MG63 (cell line): ENCODE measurements at regions not wholly inside any gene's neighbourhood (a gene's known extent, or its start where the extent isn't known, plus 50 kb on each side); places are given as distances from the start of the nearest gene placed in this dataset.

ENCODE experiments used
- DNase-seq: peaks from one replicate; pipeline ENCODE4 v3.0.0-alpha.2; 2020
- H3K27me3 ChIP-seq: fragments of 250-450 bp; sonication (Bioruptor Pico); 2 replicates; pipeline ENCODE4 v1.5.1; 2020; ENCODE audit warnings: mild to moderate bottlenecking, moderate library complexity
- H3K36me3 ChIP-seq: fragments of 250-450 bp; sonication (Bioruptor Pico); 2 replicates; pipeline ENCODE4 v1.5.1; 2020; ENCODE audit warnings: mild to moderate bottlenecking, moderate library complexity
- H3K4me3 ChIP-seq: fragments of 250-450 bp; sonication (Bioruptor Pico); 2 replicates; pipeline ENCODE4 v1.5.1; 2020; ENCODE audit warnings: mild to moderate bottlenecking, moderate library complexity
- H3K9me3 ChIP-seq: fragments of 250-450 bp; sonication (Bioruptor Pico); 2 replicates; pipeline ENCODE4 v1.5.1; 2020; ENCODE audit warnings: mild to moderate bottlenecking, moderate library complexity

DNA sequence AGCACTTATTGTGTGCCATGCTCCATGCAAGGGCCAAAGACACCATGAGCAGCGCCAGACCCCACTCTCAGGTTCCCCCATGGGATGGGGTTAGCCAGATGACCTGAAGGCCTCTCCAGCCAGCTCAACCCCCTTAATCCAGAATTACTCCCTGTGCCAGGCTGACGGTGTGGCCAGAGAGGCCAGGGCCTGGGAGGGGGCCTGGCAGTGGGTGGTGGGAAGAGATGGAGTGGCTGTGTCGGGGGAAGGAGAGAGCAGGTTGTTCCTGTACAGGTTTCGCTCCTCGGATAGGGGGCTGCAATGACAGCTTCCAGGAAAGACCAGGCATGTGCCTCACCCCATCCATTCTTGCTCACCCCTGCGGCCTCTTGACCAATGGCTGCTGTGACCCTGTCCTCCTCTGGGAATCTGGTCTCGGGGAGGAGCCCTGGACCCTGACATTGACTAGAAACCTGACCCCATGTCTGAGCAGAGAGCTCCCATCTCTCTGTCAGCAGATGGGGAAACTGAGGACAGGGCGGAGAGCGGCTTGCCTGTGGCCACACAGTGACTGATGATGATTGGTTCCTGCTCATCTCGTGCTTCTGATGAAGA lies 345.3 kb downstream of the MATN1 start:
- DNase-seq, result no peak
- Histone ChIP-seq H3K36me3 (no peaks in the 10 kb centered on the region), H3K4me3 (no peak overlapping the region), H3K9me3 (no peaks in the 10 kb centered on the region), H3K27me3 (no peaks in the 10 kb centered on the region)

DNA sequence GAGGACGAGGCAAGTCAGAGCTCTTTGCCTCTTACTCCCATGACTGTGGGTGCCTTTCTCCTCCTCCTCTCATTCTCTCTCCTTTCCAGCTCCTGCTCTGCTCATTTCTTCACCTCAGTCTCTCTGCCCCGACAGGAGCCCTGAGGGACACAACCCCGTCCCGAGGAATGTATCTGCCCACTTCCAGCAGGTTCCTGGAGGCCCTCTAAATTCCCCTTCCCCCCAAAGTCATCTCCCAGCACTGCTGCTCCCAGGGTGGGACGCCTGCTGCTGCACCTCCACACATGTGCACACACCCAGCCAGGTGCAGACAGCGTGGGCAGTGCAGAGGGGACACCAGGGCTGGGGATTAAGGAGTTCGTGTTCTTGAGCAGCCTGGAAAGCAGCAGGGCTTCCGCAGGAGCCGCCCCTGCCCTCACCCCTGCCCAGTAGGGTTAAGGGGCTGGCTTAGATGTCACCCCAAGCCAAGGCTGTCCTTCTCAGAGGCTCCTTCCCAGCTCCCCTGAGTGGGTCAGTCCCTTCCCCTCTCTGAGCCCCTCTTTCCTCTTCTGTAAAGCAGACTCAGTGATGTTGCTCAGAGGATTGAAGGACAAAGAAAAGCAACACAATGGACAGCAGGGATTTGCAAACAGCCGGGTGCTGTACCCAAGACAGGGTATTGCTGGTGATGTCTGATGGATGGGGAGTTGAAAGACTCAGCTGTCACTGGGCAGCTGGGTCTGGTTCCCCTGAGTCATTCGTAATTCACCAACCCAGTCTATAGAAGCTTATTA lies 346.0 kb downstream of the MATN1 start:
- no peaks in the 10 kb centered on the region for H3K27me3 ChIP-seq
- no peak for DNase-seq
- H3K9me3 ChIP-seq, result no peaks in the 10 kb centered on the region
- no peaks in the 10 kb centered on the region for H3K36me3 ChIP-seq
- H3K4me3 ChIP-seq, result no peak overlapping the region

DNA sequence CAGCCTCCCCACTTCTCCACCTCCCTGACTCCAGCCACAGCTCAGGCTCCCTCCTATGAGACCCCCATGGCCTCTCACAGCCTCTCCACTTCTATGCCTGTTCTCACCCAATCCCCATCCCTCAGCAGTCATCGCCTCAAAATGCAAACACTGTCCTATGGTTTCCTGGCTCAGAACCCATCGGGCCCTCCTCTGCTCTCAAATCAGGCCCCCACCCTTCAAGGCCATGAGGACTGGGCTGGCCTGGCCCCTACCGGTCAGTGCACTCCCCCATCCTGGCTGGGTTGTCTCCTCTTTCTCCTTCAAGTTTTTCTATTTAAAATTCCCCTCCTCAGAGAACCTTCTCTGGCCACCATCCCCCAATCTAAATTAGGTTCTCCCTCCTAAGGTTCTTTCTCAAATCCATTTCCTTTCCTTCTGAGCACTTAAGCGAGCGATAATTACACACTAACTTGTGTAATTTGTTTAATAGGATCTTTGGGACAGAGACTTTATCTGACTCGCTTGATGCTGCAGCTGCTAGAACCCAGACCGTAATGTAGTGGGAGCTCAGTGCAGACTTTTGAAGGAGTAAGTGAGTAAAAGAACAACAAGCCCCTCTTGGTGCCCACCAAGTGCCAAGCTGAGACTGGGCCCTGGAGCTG lies 347.2 kb downstream of the MATN1 start:
- DNase-seq, result no peak
- no peak overlapping the region for H3K4me3 ChIP-seq
- H3K27me3 ChIP-seq, result no peaks in the 10 kb centered on the region
- no peaks in the 10 kb centered on the region for H3K9me3 ChIP-seq
- H3K36me3 ChIP-seq, result no peaks in the 10 kb centered on the region

DNA sequence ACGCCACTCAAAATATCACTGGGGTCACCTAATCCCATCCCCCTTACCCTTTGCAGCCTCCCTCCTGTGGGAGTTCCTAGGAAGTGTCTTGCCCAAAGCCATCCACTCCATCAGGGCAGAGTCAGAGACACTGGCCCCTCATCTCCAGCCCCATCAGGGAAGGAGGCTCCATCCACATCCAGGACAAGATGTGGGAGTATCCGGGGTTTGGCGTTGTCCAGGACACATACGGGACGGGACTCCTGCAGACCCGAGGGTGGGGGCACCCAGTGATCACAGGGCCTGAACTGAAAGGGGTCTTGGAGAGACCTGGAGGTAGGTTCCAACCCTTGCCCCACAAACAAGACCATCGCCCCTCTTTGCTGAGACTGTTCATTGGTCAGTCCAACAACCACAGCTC lies 348.2 kb downstream of the MATN1 start:
- no peak for DNase-seq
- Histone ChIP-seq H3K4me3 (no peak overlapping the region), H3K27me3 (no peaks in the 10 kb centered on the region), H3K9me3 (no peaks in the 10 kb centered on the region), H3K36me3 (no peaks in the 10 kb centered on the region)

DNA sequence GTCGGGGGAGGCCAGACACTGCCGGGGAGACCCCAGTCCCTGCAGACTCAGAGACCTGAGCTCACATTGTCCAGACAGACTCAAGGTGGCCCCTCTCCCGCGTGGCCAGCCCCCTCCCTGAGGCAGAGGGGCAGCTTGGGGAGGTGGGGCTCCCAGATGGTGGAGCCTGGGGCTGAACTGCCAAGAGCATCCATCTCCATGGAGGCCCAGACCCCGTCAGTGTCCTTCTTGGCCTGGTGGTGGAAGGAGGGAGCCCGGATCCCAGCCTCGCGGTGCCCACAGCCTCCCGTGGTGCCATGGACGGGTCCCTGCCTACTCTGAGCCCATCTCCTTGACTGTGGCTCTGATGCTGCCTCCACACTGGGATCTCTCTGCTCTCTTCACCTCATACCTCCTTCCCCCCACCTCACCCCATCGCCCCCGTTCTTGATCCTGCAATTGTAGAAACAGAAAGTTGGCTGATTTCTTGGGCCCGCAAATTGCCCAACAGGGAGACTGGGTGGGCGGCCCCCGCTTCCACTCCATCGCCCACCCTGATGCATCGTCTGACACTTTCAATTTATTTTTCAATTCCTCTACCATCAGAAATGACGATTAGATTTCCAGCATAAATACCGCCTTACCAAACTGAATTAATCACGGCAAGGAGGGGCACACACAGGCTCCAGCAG lies 348.9 kb downstream of the MATN1 start:
- Histone ChIP-seq H3K36me3 (no peaks in the 10 kb centered on the region), H3K9me3 (no peaks in the 10 kb centered on the region), H3K4me3 (no peak overlapping the region), H3K27me3 (no peaks in the 10 kb centered on the region)
- DNase-seq, result no peak

DNA sequence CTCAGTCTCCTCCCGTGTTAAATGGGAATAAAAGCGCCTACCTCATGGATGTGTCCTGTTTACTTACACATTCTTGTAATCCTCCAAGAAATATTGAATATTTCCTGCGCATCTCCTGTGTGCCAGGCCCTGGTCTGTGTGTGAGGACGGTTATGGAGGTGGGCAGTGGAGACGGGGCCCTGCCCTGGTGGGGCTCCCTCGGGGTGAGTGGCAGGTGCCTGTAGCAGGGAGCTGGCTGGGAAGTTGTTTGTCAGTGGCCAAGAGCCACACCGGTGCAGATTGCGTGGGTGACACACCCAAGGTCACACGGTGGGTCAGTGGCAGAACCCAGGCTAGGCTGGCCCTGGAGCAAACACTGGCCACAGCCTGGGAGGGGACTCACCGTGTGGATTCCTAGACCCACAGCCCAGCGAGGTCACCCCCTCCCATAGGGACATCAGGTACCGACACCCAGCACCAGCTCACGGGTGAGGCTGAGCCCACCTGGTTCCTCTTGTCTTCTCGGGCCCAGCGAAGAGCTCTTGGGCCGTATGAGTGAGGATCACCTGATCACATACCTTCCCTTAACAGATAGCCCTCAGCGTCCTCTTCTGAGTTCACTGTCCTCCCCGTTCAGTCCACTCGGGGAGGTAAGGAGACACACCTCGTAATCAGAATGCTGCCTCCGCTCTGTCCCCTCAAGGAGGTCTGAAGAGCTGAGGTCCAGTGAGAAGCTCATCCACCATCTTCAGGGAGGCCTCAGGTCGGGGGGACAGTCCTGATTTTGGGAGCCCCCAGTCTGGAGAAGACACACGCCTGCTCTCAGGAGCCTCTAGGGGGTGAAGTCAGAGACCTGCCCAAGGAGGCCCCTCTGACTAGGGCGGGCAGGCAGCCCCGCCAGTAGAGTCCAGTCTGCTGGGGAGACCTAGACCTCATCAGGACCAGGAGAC lies 349.6 kb downstream of the MATN1 start:
- DNase-seq, result no peak
- H3K4me3 ChIP-seq, result no peak overlapping the region

DNA sequence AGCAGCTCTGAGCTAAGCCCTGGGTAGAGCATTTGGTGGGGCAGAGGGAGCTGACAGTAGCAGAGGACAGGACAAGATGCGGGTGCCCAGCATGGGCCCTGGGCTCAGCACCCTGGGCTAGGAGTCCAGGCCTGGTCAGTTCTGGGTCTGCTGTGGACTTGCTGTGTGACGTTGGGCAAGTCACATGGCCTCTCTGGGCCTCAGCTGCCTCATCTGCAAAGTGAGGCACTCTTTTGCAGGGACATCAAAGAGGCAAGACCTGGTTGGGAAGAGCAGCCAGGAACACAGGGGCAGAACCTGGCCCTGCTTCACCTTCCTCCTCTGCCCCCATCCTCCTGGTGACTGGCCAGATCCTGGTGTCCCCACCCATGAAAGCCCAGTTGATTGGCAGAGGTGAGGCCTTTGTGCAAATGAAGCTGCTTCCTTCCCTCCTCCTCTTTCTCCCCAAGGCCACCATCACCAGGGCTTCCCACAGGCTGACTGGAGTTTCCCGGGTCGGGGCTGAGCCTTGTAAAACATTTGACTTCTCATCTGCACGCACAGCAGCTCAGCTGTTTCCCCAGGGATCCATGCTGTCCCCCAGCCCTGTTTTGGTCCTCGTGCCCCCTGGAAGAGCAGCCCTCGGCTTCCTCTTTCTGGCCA lies 350.5 kb downstream of the MATN1 start:
- H3K36me3 ChIP-seq, result no peaks in the 10 kb centered on the region
- no peaks in the 10 kb centered on the region for H3K9me3 ChIP-seq
- H3K27me3 ChIP-seq, result no peaks in the 10 kb centered on the region
- DNase-seq, result no peak
- H3K4me3 ChIP-seq, result no peak overlapping the region

More for the DNA sequence above, 349.6 kb downstream of the MATN1 start:
- H3K27me3 ChIP-seq, result no peaks in the 10 kb centered on the region
- H3K9me3 ChIP-seq, result no peaks in the 10 kb centered on the region
- no peaks in the 10 kb centered on the region for H3K36me3 ChIP-seq

DNA sequence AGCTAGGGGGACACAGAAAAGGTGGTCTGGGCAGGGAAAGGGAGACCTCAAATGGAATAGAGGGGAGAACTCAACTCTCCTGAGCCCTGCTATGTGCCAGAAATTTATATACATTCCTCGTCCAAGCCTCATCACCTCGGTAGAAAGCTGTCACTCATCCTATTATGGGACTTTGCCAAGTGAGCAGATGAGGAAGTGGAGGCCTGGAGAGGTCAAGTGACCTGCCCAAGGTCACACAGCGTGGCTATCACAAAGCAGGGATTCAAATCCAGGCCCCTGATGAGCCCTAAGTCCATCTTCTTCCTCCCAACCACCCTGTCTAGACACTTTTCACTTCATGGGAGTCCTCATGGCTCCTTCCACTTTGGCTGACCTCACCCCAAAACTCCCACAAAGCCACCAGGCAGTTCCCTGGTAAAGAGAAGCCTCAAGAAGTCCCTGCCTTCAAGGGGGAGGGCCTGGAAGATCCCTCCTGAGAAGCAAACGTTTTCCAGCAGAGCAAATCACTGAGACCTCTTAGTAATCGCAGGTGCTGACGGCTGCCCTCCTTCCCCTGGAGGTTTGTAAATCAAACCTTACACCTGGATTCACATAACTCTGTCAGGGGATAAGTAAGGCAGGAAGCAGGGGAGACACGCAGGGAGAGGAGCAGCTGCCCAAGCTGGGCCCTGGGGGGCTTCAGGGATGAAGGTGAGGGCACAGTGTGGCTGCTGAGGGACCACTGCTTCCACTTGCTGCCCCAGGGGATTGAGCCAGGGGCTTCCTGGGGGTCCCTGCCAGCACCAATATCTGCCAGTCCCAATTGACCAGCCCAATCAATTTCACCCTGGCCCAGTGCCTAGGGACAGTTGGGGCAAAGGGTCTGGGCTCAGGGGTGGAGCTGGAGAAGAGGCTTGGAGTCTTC lies 351.2 kb downstream of the MATN1 start:
- Histone ChIP-seq H3K27me3 (no peaks in the 10 kb centered on the region), H3K9me3 (no peaks in the 10 kb centered on the region), H3K36me3 (no peaks in the 10 kb centered on the region), H3K4me3 (no peak overlapping the region)
- no peak for DNase-seq

DNA sequence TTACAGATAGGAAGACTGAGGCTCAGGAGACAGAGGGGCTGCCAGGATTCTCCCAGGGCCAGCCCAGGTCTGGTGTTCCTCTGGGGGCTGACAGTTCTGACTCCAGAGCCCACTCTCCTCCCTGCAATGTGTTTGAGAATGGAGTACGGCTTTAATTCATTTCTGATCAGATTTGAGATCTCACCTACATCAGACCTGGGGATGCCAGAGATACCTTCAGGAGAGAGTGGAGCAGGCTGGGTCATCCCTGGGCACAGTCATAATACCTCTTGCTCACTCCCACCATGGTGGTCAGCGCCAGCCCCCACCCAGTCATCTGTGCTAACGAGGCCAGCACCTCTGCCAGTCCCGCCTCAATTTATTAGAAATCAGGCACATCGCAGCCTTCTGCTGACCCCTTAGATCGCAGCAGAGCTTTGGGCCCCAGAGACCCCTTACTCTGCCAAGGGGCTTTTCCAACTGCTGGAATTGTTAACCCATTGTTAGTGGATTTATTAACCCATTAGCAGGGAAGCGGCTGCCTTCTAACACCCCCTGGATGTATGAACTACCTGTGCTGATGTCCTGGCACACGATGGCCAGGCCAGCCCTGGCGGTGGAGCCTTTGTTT lies 352.1 kb downstream of the MATN1 start:
- Histone ChIP-seq H3K9me3 (no peaks in the 10 kb centered on the region), H3K4me3 (no peak overlapping the region), H3K36me3 (no peaks in the 10 kb centered on the region), H3K27me3 (no peaks in the 10 kb centered on the region)
- no peak for DNase-seq

DNA sequence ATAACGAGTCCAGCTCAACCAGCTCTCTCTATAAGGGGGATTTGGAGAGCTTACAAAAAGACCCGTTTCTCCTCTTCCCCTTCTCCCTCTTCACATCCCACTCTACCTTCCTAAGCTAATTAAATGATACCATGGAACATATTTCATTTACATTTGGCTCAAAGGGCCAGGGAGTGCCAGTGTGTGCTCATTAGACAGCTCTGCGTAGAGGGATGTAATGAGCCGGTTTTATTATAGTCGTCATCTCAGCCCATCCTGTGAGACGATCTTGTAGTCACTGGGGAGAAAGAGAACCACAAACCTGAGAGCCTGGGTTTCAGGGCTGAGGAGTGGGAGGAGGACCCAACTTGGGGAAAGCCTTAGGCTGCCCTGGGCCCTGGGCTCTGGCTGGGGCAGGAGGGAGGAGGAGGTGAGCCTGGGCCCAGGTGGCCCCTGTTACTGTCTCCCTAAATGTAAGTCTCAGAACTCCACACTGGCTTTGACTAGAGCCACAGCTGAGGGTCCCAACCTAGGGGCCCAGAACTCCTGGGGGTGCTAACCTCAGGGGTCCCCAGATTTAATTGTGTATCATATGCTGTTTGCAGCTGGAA lies 354.6 kb downstream of the MATN1 start:
- no peak for DNase-seq

DNA sequence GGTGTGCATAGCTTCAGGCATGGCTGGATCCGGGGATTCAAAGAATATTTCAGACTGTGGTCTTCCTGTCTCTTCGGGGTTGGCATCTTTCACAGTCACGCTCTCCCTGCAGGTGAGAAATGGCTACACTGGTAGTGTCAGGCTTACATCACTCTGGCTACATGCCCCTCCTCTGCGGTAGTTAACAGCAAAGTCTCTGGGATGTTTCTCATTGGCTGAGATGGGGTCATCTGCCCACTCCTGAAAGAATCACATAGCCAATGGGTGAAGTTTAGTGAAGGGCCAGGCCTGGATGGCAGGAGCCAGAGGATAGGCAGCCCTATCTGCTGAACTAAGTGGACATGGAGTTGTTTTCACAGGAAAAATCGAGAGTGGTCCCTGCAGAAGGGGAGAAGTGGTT lies 356.5 kb downstream of the MATN1 start:
- Histone ChIP-seq H3K36me3 (no peaks in the 10 kb centered on the region), H3K9me3 (no peaks in the 10 kb centered on the region), H3K27me3 (no peaks in the 10 kb centered on the region), H3K4me3 (no peak overlapping the region)
- no peak for DNase-seq

More for the DNA sequence above, 354.6 kb downstream of the MATN1 start:
- H3K36me3 ChIP-seq, result no peaks in the 10 kb centered on the region
- H3K9me3 ChIP-seq, result no peaks in the 10 kb centered on the region
- no peak overlapping the region for H3K4me3 ChIP-seq
- H3K27me3 ChIP-seq, result no peaks in the 10 kb centered on the region

DNA sequence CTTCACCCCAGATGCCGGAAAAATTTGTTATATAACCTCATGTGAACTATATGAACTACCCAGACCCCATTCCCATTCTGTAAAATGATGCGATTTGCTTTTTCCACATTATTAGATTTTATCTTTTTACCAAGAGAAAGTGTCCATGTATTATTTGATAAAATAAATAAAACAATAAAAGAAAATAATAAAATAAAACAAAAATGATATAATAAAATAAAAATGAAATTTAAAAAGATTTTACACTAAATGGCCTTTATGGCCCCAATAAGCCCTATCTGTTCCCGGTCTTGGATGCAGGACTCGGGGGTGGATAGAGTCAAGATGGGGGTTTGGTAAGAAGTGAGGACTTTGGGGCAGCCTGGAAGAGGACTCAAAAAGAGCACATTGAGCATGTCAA lies 357.2 kb downstream of the MATN1 start:
- H3K4me3 ChIP-seq, result no peak overlapping the region
- H3K9me3 ChIP-seq, result no peaks in the 10 kb centered on the region
- H3K36me3 ChIP-seq, result no peaks in the 10 kb centered on the region
- no peak for DNase-seq
- H3K27me3 ChIP-seq, result no peaks in the 10 kb centered on the region

DNA sequence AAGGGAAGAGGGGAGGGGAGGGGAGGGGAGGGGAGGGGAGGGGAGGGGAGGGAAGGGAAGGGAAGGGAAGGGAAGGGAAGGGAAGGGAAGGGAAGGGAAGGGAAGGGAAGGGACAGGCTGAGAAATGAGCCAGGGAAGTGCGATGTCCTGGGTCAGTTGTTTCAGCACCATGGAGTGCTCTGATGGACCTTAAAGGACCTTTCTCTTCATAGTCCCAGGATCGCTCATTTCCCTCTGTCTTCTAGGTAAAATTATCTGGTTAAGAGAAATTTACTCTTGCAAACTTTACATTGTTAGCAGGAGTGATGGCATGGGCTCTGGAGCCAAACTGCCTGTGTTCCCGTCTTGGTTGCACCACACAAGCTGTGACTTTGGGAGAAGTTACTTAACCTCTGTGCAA lies 357.8 kb downstream of the MATN1 start:
- no peak overlapping the region for H3K4me3 ChIP-seq
- no peak for DNase-seq
- no peaks in the 10 kb centered on the region for H3K9me3 ChIP-seq
- no peaks in the 10 kb centered on the region for H3K36me3 ChIP-seq
- H3K27me3 ChIP-seq, result no peaks in the 10 kb centered on the region

DNA sequence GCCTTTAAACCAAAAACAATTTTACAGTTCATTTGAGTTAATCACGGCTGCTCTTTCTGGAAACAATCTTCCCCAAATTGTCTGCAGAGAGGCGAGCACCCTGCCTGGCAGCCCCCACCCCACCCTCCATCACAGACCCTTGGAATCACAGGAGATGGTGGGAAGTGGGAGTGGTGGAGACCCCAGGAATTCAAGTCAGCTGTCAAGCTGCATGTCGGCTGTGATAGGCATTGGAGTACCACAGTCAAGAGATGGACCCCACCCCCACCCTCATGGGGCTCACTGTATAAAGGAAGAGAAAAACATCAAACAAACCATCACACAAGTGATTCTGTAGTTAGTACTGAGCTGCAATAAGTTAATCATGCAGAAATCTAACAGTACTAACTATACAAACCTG lies 360.4 kb downstream of the MATN1 start:
- Histone ChIP-seq H3K9me3 (no peaks in the 10 kb centered on the region), H3K27me3 (no peaks in the 10 kb centered on the region), H3K4me3 (no peak overlapping the region), H3K36me3 (no peaks in the 10 kb centered on the region)
- DNase-seq, result no peak

DNA sequence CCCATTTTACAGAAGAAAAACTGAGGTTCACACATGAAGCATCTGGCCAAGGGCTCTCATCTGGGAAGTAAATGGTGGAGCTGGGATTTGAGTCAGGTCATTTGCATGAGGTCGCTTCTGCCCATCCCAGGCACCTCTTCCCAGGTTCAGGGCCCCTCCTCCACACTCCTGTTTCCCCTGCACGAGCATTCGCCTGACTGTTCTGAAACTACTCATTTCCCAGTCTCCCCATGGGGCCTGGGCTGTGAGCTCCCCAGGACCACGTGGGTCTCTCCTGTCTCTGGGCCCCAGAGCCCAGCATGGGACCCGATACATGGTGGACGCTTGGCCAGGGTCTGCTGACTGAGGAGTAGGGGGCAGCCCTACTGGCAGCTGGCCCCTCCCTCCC lies 360.8 kb downstream of the MATN1 start:
- no peaks in the 10 kb centered on the region for H3K27me3 ChIP-seq
- H3K36me3 ChIP-seq, result no peaks in the 10 kb centered on the region
- DNase-seq, result no peak
- no peaks in the 10 kb centered on the region for H3K9me3 ChIP-seq
- H3K4me3 ChIP-seq, result no peak overlapping the region
